Kidney epithelial cell (primary cell): ENCODE measurements at regions not wholly inside any gene's neighbourhood (a gene's known extent, or its start where the extent isn't known, plus 50 kb on each side); places are given as distances from the start of the nearest gene placed in this dataset.

Experiments used
- DNase-seq: peaks from one replicate; pipeline ENCODE4 v3.0.0-alpha.2; 2010; ENCODE audit warnings: low read depth
- H3K27me3 ChIP-seq: 2 replicates; pipeline ENCODE4 v1.6.0; 2011; ENCODE audit warnings: low read length; ENCODE audit not compliant: control insufficient read depth, insufficient read depth
- H3K36me3 ChIP-seq: 2 replicates; pipeline ENCODE4 v1.5.1; 2011; ENCODE audit warnings: low read length; ENCODE audit not compliant: control insufficient read depth, insufficient read depth
- H3K4me3 ChIP-seq: 2 replicates; pipeline ENCODE4 v1.5.1; 2011; ENCODE audit warnings: low read depth, mild to moderate bottlenecking, control low read depth, low read length
- CTCF ChIP-seq: IDR thresholded peaks from 2 replicates; pipeline ENCODE4 v1.5.1; 2011; ENCODE audit warnings: mild to moderate bottlenecking, moderate library complexity, low read length, control low read depth, inconsistent platforms; ENCODE audit not compliant: insufficient read depth, poor library complexity, severe bottlenecking

- no peak for DNase-seq
- no peaks in the 10 kb centered on the region for H3K27me3 ChIP-seq
- H3K36me3 ChIP-seq: no peaks in the 10 kb centered on the region
- TF ChIP-seq CTCF: no peak
- H3K4me3 ChIP-seq: no peak overlapping the region
Measured at GRCh38 chr12:34198924-34199323, 176.6 kb downstream of the ALG10 start.

GRCh38 chr12:34203866-34204620 is 181.7 kb downstream of the ALG10 start:
- DNase-seq: no peak
- no peak overlapping the region for H3K4me3 ChIP-seq
- no peaks in the 10 kb centered on the region for H3K27me3 ChIP-seq
- no peak for TF ChIP-seq CTCF
- H3K36me3 ChIP-seq: no peaks in the 10 kb centered on the region

GRCh38 chr12:34204830-34205285 is 182.6 kb downstream of the ALG10 start:
- no peak for DNase-seq
- no peak for TF ChIP-seq CTCF
- H3K4me3 ChIP-seq: no peak overlapping the region
- H3K27me3 ChIP-seq: no peaks in the 10 kb centered on the region
- H3K36me3 ChIP-seq: no peaks in the 10 kb centered on the region

GRCh38 chr12:34205401-34205800 is 183.1 kb downstream of the ALG10 start:
- no peak for TF ChIP-seq CTCF
- DNase-seq: no peak
- Histone ChIP-seq H3K4me3 (no peak overlapping the region), H3K36me3 (no peaks in the 10 kb centered on the region), H3K27me3 (no peaks in the 10 kb centered on the region)

GRCh38 chr12:34206061-34206785 is 183.9 kb downstream of the ALG10 start:
- H3K36me3 ChIP-seq: no peaks in the 10 kb centered on the region
- no peak for DNase-seq
- no peak overlapping the region for H3K4me3 ChIP-seq
- no peak for TF ChIP-seq CTCF
- no peaks in the 10 kb centered on the region for H3K27me3 ChIP-seq
